ENCODE measurements at regions not wholly inside any gene's neighbourhood (a gene's known extent, or its start where the extent isn't known, plus 50 kb on each side); places are given as distances from the start of the nearest gene placed in this dataset.

GRCh38 chr14:98445718-98446117 is 826.3 kb downstream of the BCL11B start:
- TF ChIP-seq CTCF (IDR thresholded peaks at IDR 0.05), result no peak
- TF ChIP-seq ZFX (IDR thresholded peaks at IDR 0.05; ENCODE audit: borderline replicate concordance), result no peak
